ENCODE measurements at regions not wholly inside any gene's neighbourhood (a gene's known extent, or its start where the extent isn't known, plus 50 kb on each side); places are given as distances from the start of the nearest gene placed in this dataset.

DNA sequence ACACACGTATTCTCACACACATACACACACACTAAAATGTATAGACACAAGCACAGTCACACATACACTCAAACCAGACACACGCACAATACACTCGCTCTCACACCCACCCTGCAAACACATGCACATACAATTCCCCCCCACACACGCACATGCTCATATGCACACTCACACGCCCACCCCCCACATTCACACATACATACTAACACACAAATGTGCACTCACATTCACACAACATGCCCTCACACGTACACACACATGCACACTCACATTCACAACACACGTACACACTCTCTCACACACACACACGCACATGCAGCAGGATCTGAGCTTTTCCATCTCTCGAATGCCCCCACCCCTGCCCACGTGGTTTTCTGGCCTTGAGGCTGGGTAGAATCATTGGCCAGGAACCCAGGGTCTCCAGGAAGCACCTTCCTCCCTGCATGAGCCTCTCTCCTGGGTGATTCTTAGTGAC is 589.7 kb downstream of the PTPRU start:
- no peak for DNase-seq (ENCODE audit: low read depth)
- TF ChIP-seq, protein P1, sequence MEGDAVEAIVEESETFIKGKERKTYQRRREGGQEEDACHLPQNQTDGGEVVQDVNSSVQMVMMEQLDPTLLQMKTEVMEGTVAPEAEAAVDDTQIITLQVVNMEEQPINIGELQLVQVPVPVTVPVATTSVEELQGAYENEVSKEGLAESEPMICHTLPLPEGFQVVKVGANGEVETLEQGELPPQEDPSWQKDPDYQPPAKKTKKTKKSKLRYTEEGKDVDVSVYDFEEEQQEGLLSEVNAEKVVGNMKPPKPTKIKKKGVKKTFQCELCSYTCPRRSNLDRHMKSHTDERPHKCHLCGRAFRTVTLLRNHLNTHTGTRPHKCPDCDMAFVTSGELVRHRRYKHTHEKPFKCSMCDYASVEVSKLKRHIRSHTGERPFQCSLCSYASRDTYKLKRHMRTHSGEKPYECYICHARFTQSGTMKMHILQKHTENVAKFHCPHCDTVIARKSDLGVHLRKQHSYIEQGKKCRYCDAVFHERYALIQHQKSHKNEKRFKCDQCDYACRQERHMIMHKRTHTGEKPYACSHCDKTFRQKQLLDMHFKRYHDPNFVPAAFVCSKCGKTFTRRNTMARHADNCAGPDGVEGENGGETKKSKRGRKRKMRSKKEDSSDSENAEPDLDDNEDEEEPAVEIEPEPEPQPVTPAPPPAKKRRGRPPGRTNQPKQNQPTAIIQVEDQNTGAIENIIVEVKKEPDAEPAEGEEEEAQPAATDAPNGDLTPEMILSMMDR (conservative IDR thresholded peaks at IDR 0.05; ENCODE audit: low read depth, low read length) = no peak
- no peak overlapping the region for H3K4me3 ChIP-seq (ENCODE audit: low read depth, low read length)

DNA sequence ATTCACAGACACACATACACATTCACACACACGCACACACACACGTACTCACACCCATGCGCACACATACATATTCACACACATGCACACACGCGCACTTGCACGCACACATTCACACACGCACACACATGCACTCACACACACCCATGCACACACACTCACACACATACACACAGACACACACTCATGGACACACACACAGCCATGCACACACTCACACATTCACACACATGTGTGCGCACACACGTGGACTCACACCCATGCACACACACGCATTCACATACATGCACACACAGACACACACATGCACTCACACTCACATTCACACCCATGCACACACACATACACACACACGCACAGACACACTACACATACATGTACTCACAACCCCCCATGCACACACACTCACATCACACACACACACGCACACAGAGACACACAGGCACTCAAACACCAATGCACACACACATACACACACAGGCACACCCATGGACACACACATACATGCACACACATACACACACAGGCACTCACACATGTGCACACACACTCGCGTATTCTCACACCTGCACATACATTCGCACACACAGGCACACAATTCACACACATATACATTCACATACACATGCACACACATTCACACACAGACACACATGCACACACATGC is 589.1 kb downstream of the PTPRU start:
- TF ChIP-seq, protein P1 (conservative IDR thresholded peaks at IDR 0.05; ENCODE audit: low read depth, low read length) = no peak
- no peak overlapping the region for H3K4me3 ChIP-seq (ENCODE audit: low read depth, low read length)
- no peak for DNase-seq (ENCODE audit: low read depth)

DNA sequence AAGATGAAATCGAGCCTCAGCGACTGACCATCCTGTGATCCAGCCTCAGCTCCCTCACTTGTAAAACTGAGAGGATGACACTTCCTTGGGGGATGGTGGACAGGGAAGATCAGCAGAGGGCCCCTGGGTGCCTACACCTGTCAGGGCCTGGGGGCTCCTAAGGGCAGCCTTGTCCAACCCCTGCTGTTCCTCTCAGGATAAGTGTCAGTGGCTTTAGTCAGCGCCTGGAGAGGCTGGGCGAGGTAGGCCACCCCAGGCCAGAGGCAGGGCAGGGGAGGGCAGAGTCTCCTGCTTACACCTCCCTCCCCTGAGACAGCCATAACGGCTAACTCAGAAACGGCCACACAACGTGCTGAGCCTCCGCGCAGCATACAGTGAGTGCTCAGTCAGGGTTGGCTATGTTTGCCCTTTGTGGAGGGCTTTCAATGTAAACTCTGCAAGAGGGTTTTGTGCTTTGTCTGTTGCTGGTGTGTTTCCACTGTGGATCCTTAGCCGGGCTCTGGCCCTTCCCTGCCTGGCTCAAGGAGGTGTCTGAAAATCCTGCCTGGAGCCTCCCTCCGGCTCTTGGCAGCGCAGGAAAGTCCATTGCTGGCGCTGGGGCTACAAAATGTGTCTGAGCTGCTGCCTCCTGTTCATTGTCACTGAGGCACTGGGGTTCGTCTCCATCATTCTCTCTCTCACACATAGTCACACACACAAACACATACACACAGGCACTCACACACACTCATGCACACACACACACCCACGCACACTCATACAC is 588.4 kb downstream of the PTPRU start:
- no peak overlapping the region for H3K4me3 ChIP-seq (ENCODE audit: low read depth, low read length)
- TF ChIP-seq, protein P1 (conservative IDR thresholded peaks at IDR 0.05; ENCODE audit: low read depth, low read length) = no peak
- no peak for DNase-seq (ENCODE audit: low read depth)

DNA sequence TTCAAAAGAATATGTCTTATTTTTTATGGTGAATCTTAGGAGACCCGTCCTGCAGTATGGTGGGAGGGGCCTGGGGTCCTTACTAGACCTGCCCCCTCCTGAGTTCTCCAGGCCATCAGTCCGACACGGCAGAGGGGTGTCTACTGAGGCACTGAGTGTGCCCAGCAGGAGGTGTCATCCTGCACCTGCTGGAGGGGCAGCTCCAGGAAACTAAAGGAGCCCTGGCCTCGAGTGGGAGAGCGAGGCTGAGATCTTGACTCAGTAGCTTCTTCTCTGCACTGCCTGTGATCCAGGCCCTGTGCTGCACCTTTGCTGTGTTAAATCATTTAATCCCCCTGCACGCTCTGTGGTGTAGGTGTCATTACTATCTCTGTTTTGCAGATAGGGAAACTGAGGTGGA is 587.7 kb downstream of the PTPRU start:
- no peak for DNase-seq (ENCODE audit: low read depth)
- TF ChIP-seq, protein P1 (conservative IDR thresholded peaks at IDR 0.05; ENCODE audit: low read depth, low read length) = no peak
- H3K4me3 ChIP-seq (ENCODE audit: low read depth, low read length) = no peak overlapping the region

DNA sequence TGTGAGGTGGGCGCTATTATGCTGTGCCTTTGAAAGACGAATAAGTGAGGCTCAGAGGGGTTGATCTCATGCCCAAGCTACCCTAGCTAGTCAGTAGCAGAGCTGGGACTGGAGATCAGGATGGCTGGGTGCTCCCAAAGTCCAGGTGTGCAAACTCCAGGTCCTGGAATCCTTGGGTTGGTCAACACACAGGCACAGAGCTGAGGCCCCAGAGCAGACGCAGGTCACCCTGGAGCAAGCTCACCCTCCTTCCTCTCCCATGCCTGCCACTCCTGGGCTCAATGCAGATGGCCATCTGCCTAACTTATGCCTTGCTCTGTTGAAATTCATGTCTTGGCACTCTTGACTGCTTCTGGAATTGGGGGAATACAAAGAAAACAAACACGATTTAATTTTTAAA is 587.2 kb downstream of the PTPRU start:
- DNase-seq (ENCODE audit: low read depth) = no peak
- no peak overlapping the region for H3K4me3 ChIP-seq (ENCODE audit: low read depth, low read length)
- TF ChIP-seq, protein P1 (conservative IDR thresholded peaks at IDR 0.05; ENCODE audit: low read depth, low read length) = no peak

DNA sequence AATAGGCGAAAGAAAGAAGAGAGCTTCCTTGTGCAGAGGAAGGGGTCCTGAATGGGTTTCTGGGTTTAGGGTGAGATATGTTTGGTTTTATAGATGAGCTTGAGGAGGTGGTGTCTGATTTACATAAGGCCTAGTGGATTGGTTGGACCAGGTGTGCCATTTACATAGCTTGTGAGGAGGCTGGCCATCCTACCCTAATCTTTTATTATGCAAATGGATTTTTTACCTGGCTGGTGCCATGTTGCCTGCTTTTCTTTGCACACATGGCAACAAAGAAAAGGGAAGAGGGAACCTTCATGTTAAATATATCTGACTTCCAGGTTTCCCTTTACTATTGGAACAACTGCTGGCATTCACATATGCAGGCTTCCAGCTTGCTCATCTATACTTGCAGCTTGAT is 585.3 kb downstream of the PTPRU start:
- no peak overlapping the region for H3K4me3 ChIP-seq (ENCODE audit: low read depth, low read length)
- TF ChIP-seq, protein P1 (conservative IDR thresholded peaks at IDR 0.05; ENCODE audit: low read depth, low read length) = no peak
- DNase-seq (ENCODE audit: low read depth) = no peak

All from choroid plexus epithelial cell (primary cell).